Smooth muscle cell (in vitro differentiated cells): ENCODE measurements at regions not wholly inside any gene's neighbourhood (a gene's known extent, or its start where the extent isn't known, plus 50 kb on each side); places are given as distances from the start of the nearest gene placed in this dataset.

Experiments
- DNase-seq: peaks from one replicate; lab custom pipeline; 2025; ENCODE audit not compliant: unreplicated experiment; lab: John Stamatoyannopoulos, UW
- H2AFZ ChIP-seq: fragments of 200-600 bp; sonication (generic); 2 replicates; pipeline ENCODE4 v1.6.0; 2016; ENCODE audit warnings: antibody characterized with exemption, low read depth, mild to moderate bottlenecking
- H3F3A ChIP-seq: fragments of 200-600 bp; sonication (generic); 2 replicates; pipeline ENCODE4 v1.6.0; 2017; ENCODE audit warnings: antibody characterized with exemption, low read depth
- H3K27ac ChIP-seq: fragments of 200-600 bp; sonication (generic); 2 replicates; pipeline ENCODE4 v1.5.1; 2016; ENCODE audit warnings: low read depth, mild to moderate bottlenecking
- H3K27me3 ChIP-seq: fragments of 200-600 bp; sonication (generic); 2 replicates; pipeline ENCODE4 v1.6.1; 2016; ENCODE audit warnings: low read depth, mild to moderate bottlenecking
- H3K36me3 ChIP-seq: fragments of 200-600 bp; sonication (generic); 2 replicates; pipeline ENCODE4 v1.5.1; 2016; ENCODE audit warnings: low read depth
- H3K4me1 ChIP-seq: fragments of 200-600 bp; sonication (generic); 2 replicates; pipeline ENCODE4 v1.5.1; 2016; ENCODE audit warnings: low read depth
- H3K4me2 ChIP-seq: fragments of 200-600 bp; sonication (generic); 2 replicates; pipeline ENCODE4 v1.6.0; 2016; ENCODE audit warnings: mild to moderate bottlenecking
- H3K4me3 ChIP-seq: fragments of 200-600 bp; sonication (generic); 2 replicates; pipeline ENCODE4 v1.5.1; 2016; ENCODE audit warnings: mild to moderate bottlenecking
- H3K79me2 ChIP-seq: fragments of 200-600 bp; sonication (generic); 2 replicates; pipeline ENCODE4 v1.6.0; 2016; ENCODE audit warnings: low read depth, mild to moderate bottlenecking
- H3K9ac ChIP-seq: fragments of 200-600 bp; sonication (generic); 2 replicates; pipeline ENCODE4 v1.6.0; 2016; ENCODE audit warnings: low read depth
- H3K9me3 ChIP-seq: fragments of 200-600 bp; sonication (generic); replicated peaks from 2 replicates; pipeline ENCODE4 v1.5.1; 2016; ENCODE audit warnings: low read depth
- H4K20me1 ChIP-seq: fragments of 200-600 bp; sonication (generic); 2 replicates; pipeline ENCODE4 v1.6.0; 2016; ENCODE audit warnings: low read depth
- WGBS: methylation state at CpG from one replicate; pipeline ENCODE4 v1.1.7; 2016; ENCODE audit warnings: low lambda C conversion rate; 5-methylcytosine and 5-hydroxymethylcytosine counted together
- TF ChIP-seq, protein P1 (sequence below): fragments of 200-600 bp; sonication (generic); IDR thresholded peaks from 2 replicates; pipeline ENCODE4 v1.5.1; 2017; ENCODE audit warnings: borderline replicate concordance, mild to moderate bottlenecking, antibody characterized with exemption; ENCODE audit not compliant: insufficient read depth, poor library complexity, severe bottlenecking

DNA sequence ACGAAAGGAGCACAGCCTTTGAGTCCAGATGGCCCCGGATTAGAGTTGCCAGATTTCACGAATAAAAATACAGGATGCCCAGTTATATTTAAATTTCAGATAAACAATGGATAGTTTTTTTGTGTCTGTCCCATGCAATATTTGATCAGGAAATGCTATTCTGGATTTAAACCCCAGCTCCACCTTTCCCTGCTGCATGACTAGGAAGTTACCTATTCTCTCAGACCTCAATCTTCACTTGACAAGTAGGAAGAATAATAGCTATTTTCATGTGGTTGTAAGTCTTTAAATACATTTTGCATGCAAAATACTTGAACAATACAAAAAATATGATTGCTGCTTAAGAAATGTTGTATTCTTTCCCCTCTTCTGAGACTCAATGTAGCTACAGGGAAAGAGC is 125.3 kb upstream of the P2RY1 start:
- no peak overlapping the region for H3K9ac ChIP-seq
- H3K27ac ChIP-seq: no peak overlapping the region
- no peaks in the 10 kb centered on the region for H4K20me1 ChIP-seq
- TF ChIP-seq, protein P1, sequence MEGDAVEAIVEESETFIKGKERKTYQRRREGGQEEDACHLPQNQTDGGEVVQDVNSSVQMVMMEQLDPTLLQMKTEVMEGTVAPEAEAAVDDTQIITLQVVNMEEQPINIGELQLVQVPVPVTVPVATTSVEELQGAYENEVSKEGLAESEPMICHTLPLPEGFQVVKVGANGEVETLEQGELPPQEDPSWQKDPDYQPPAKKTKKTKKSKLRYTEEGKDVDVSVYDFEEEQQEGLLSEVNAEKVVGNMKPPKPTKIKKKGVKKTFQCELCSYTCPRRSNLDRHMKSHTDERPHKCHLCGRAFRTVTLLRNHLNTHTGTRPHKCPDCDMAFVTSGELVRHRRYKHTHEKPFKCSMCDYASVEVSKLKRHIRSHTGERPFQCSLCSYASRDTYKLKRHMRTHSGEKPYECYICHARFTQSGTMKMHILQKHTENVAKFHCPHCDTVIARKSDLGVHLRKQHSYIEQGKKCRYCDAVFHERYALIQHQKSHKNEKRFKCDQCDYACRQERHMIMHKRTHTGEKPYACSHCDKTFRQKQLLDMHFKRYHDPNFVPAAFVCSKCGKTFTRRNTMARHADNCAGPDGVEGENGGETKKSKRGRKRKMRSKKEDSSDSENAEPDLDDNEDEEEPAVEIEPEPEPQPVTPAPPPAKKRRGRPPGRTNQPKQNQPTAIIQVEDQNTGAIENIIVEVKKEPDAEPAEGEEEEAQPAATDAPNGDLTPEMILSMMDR: no peak
- H3K4me2 ChIP-seq: no peak overlapping the region
- H3K9me3 ChIP-seq: no peaks in the 10 kb centered on the region
- H3K79me2 ChIP-seq: no peaks in the 10 kb centered on the region
- H3F3A ChIP-seq: no peaks in the 10 kb centered on the region
- WGBS: 66% methylated on average over 3 of the region's 3 CpGs
- H3K4me3 ChIP-seq: no peak overlapping the region
- no peak for DNase-seq
- no peaks in the 10 kb centered on the region for H3K36me3 ChIP-seq
- H3K27me3 ChIP-seq: no peaks in the 10 kb centered on the region
- no peak overlapping the region for H2AFZ ChIP-seq
- H3K4me1 ChIP-seq: no peaks in the 10 kb centered on the region

DNA sequence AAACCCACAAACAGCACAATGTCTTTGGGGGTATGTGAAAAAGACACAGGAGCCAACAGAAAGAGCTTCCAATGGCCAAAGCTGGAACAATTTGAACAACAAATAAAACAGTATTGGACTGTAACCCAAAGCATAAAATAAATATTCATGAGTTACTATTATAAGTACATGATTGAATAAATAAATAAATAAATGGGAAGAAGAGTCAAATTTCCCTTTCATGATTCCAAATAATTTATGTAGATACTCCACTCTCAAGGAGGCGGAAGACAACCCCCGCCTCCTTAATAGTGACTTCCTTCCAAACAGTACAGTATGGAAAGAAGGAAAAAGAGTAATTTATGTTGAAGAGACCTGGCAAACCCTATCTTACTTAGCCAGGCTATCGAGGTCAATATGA is 124.4 kb upstream of the P2RY1 start:
- no peak for DNase-seq
- Histone ChIP-seq H3K4me3 (no peak overlapping the region), H2AFZ (no peak overlapping the region), H3K27me3 (no peaks in the 10 kb centered on the region), H3K27ac (no peak overlapping the region), H3K36me3 (no peaks in the 10 kb centered on the region), H4K20me1 (no peaks in the 10 kb centered on the region), H3K9me3 (no peaks in the 10 kb centered on the region), H3K79me2 (no peaks in the 10 kb centered on the region), H3F3A (no peaks in the 10 kb centered on the region), H3K4me1 (no peaks in the 10 kb centered on the region), H3K4me2 (no peak overlapping the region), H3K9ac (no peak overlapping the region)
- TF ChIP-seq, protein P1: no peak
- WGBS: 97% methylated on average over 3 of the region's 3 CpGs

DNA sequence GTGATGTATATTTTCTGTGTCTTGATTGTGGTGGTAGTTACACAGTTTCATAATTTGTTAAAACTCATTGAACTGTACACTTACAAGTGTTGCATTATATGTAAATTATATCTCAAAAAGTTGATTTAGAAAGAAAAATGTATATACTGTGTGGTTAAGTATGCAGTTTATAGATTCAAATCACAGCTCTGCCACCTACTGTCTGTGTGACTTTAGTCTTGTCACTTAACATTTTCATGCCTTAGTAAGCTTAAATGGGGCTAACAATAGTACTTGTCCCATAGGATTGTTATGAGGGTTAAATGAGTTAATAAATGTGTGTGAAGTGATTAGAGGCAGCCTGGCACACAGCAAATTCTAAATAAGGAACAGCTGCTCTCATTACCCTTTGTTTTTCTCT is 120.9 kb upstream of the P2RY1 start:
- DNase-seq: no peak
- Histone ChIP-seq H3K4me1 (no peaks in the 10 kb centered on the region), H3K27me3 (no peaks in the 10 kb centered on the region), H2AFZ (no peak overlapping the region), H3K36me3 (no peaks in the 10 kb centered on the region), H3K4me2 (no peak overlapping the region), H3K4me3 (no peak overlapping the region), H3K79me2 (no peaks in the 10 kb centered on the region), H3K9ac (no peak overlapping the region), H4K20me1 (no peaks in the 10 kb centered on the region), H3K27ac (no peak overlapping the region), H3K9me3 (no peaks in the 10 kb centered on the region), H3F3A (no peaks in the 10 kb centered on the region)
- TF ChIP-seq, protein P1: no peak

DNA sequence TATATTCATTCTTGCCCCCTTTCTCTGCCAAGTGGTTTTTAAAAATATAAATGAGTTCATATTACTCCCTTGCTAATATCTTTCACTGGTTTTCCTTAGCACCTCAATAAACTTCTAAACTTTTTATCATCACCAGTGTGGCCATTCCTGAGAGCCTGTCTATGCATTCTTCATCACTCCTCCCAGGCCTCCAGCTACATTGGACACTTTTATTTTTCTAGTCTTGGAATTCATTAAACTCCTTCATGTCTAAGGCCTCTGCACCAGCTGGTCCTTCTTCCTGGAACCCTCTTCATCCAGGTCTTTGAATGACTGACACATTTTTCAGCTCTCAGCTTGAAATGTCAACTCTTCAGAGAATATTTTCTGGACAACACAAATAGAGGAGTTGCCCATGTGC is 120.4 kb upstream of the P2RY1 start:
- H3K4me3 ChIP-seq: no peak overlapping the region
- no peaks in the 10 kb centered on the region for H3K27me3 ChIP-seq
- no peaks in the 10 kb centered on the region for H3K9me3 ChIP-seq
- no peak overlapping the region for H3K27ac ChIP-seq
- H3K36me3 ChIP-seq: no peaks in the 10 kb centered on the region
- no peaks in the 10 kb centered on the region for H3K79me2 ChIP-seq
- DNase-seq: no peak
- no peak overlapping the region for H3K4me2 ChIP-seq
- no peak overlapping the region for H3K9ac ChIP-seq
- peak overlapping the region; percentile 37 for H2AFZ ChIP-seq
- TF ChIP-seq, protein P1: no peak
- H4K20me1 ChIP-seq: no peaks in the 10 kb centered on the region
- H3F3A ChIP-seq: no peaks in the 10 kb centered on the region
- H3K4me1 ChIP-seq: no peaks in the 10 kb centered on the region
